Amniotic stem cell (primary cell): ENCODE measurements at regions not wholly inside any gene's neighbourhood (a gene's known extent, or its start where the extent isn't known, plus 50 kb on each side); places are given as distances from the start of the nearest gene placed in this dataset.
A peak's percentile ranks its signal among the peaks of the same experiment; 100 is the strongest.

Experiments
- DNase-seq: peaks from one replicate; lab custom pipeline; 2025; lab: John Stamatoyannopoulos, UW

DNA sequence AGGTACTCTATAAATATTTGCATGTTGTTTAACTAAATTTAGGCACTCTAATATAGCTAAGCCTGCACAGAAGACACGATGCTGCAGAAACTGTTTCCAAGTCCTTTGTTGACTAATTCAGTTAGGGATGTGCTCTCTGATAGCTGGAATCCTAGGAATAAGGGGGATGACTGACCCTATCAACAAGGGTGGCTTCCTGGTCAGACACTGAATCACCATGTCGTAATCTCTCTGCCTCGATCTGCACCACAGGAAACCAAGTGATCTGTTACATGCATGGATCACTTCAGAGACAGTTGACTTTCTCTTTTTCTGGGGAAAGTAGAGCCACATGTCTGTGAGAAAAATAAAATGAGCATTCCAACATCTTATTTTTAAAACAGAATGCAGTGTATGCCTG is 169.1 kb downstream of the GUCY2F start:
- peak; percentile 0 for DNase-seq

DNA sequence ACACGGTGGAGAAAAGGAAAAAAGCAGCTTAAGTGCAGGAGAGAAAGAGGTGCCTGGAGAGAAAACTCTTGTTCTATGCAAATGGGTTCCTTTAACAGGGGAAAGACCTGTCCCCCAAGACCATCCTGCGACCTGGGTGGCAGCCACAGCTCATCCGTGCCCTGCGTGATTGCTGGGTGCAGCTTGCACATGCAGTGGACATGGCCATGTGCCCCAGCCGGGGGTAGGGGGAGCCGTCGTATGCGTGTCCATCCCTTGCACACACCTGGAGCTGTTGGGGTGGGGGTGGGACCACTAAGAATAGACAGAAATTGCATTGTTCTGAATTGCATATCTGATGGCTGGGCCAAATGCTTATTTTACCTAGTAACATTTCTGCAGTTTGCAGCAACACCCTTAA is 171.9 kb downstream of the GUCY2F start:
- DNase-seq, result no peak

DNA sequence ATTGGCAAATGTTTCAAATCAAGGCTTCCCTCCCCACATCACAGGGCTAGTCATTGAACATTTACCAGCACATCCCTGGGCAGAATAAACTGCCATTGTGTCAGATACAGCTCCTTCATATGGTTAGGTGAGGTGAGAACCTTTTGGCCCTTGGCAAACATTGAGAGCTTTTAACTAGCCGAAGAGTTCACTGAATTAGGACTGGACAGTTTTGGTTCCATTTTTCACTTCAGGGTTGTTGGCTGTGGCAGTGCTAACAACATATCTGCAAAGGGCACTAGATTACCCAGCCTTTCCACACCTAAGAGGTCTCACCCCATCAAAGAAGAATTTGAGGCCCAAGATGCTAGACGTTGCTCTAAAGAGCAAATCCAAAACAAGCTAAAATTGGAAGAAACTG is 180.7 kb downstream of the GUCY2F start:
- DNase-seq, result no peak

DNA sequence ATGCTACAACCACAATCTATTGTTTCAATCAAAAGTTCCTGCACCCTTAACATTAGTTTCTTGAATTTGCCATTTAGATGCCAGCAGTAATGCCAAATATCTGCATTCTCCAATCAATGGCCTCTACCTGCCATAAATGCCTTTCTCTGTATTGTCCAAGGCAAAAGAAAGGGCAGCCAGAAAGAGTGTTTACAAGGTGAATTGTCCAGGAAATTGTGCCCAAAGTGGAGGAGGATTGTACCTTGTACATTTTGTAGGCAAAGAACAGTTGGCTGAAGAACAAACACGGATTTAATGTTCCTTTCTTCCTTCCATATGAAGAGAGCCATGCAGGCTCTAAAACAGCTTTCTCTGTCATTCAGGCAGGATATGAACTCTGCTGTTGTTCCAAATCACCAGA is 181.5 kb downstream of the GUCY2F start:
- no peak for DNase-seq

DNA sequence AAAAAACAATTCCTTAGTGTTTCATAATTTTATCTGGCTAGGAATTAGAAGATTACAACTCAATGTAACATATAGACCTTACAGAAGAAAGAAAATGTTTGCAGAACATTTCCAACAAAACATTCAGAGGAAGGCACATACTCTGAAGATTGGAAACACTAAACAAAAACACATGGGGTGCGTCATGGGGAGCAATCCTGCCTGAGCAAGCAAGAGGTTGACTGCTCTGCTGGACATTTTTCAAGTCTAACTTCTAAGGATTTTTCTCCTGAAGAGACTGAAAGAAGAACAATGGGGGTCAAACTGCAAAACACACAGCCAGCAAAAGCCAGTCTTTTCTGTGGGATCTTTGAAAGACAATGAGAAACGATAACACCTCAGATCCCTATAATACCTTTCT is 182.8 kb downstream of the GUCY2F start:
- DNase-seq, result no peak

DNA sequence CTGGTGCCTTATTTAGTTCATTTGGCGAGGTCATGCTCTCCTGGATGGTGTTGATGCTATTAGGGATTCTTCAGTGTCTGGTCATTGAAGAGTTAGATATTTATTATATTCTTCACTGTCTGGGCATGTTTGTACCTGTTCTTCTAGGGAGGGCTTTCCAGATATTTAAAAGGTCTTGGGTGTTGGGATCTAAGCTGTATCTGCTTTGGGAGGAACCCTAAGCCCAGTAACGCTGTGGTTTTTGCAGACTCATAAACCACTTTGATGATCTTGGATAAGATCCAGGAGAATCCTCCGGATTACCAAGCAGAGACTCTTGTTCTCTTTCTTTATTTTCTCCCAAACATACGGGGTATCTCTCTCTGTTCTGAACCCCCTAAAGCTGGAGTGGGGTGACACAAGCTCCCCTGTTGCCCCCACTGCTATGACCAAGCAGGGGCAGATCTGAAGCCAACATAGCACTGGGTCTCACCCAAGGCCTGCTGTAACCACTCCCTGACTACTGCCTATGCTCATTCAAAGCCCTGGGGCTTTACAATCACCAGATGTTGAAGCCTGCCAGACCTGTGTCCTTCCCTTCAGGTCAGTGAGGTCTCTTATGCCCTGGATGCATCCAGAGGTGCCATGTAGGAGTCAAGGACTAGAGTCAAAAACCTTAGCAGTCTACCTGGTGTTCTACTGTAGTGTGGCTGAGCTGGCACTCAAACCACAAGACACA is 187.6 kb downstream of the GUCY2F start:
- no peak for DNase-seq

DNA sequence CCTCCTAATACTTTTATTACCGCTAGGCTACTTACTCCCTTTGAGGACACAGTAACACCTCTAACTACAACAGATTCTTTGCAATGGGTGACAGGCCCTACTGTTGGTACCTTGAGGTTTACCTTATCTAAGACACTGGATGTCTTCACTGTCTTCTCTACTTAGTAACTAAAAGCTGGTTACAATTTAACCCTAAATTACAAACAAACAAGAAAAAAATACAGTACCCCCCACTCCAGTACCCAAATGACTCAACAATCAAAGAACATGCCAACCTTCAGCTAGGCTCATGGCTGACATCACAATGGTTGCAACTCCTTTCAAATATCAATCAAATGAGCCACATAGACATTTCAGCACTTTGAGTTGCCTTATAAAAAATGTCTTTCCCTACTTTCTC is 198.0 kb downstream of the GUCY2F start:
- no peak for DNase-seq

DNA sequence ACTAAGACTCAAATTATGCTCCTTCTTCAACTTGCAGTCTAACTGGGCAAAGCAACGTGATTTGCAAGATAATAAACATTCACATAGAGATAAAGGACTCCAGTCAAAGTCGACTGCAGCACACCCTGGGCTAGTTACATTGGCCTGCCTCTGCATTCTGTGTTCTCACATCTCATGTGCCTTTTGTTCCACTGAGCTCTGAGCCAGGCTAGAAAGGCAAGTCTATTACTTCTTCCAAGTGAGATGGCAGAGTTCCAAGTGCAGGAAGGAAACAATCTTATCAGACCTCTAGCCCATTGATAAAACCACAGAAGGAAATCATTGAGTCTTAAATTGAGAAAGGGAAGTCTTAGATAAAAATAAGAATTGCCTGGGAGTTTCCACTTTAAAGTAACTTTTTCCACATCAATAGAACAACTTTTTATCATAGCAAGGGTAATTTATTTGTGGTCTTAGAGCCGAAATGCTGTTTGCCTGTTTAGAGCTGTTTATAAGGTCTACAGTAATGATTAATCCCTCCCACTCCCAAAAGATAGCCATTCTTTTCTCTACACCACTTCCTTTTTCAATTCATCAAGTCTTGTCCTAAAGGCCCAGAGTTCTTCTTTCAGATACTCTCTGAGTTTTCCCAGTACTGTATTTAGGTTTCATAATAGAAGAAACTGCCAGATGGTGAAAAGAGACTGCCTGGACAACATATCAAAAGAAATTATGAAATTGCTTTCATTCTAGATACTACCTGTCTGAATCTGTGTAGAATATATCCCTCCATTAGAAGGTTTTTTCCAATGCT is 200.2 kb downstream of the GUCY2F start:
- DNase-seq, result no peak

DNA sequence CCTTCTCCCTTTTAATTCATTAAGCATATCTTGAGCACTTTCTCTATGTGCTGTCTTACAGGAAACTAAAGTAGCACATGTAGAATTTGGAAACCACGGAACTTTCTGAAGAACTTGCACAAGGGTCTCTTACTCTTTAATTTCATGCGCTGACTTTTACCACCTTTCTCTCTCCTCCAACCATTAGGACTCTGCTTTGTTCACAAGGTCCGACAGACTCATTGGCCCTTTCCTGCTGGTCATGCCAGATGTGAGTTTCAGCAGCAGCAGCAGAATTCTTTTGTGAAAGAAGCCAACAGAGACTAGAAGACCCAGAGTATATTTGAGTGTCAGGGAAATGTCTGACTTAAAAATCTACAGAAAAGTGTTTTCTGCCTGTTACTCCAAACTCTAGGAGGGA is 207.1 kb downstream of the GUCY2F start:
- no peak for DNase-seq

DNA sequence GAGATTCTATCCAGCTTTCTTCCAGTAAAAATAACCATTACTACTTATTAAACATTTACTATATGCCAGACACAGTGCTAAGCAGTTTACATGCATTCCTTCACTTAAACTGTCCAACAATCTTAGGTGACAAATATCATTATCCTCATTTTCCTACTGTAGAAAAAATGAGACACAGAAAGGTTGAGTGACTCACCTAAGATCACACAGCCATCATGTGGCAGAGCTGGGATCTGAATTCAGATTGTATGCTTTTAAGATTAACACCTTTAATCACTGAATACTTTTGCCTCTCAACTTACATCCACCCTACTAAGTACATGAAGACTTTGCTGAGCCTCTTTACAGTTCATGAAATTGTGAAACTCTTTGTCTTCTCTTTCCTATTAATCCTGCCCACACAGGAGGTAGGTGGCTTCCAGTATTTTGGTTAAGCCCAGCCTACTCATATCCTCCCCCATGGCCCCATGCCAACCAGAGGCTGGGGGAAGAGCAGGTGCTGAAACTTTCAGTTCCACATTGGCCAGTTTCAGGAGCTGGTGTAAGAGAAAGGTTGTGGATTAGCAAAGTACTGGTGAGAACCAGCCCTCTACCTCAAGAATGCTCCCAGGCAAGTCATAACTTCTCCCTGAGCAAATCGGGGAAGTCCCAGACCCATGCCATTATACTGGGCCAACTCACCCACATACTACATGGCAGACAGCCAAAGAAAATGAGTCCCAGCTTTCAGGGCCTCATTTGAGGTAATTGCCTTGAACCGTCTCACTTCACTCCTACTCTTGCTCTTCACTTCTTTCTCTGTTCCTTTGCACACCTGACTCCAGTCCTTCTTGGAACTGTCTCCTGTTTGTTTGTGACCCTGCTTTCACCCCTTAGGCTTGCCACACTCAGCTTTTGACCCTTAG is 211.1 kb downstream of the GUCY2F start:
- no peak for DNase-seq

DNA sequence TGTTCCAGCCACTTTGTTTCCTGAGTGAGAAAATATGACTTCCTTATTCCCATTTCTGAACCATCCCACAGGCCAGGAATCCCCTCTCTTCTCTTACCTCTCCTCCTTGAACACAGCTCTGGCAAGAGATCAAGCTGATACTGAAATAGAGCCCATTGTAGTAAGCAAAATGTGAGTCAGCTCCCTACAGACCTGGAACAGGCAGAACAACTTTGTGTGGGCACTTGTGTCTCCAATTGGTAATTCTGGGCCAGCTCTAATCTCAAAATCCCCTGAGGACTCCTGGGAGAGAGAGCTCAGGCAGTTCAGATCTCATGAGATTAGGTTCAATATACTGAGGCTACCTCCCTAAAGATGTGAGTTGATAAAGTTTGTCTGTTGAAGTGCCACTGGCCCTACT is 213.5 kb downstream of the GUCY2F start:
- DNase-seq, result no peak

DNA sequence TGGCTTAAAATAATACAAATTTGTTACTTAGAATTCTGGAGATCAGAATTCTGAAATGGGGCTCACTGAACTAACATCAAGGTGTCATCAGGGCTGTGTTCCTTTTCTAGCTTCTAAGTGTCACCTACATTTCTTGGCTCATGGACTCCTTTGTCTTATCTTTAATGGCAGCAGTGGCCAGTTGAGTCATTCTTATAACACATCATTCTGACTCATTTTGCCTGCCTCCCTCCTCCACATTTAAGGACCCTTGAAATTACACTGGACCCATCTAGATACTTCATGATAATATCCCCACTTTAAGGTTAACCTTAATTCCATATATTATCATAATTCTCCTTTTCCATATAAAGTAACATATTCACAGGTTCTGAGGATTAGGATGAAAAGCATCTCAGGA is 215.9 kb downstream of the GUCY2F start:
- DNase-seq, result no peak

DNA sequence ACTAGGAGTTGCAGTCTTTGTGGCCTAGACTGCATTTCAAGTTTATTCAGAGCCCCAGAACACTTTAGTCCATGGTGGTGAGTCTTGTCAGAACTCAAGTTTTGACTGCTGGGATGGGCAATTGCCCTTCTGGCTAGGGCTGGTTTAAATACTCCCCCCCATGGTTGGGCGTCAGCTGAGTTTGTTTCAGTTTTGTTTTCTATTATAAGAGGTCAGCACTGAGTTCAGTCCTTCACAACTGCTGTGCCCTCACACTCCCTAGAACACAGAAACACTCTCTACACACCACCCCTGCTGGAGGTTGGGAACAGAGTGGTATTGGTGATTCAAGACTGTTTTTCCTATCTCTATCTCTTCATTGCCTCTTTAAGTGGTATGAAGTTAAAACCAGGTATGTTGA is 217.0 kb downstream of the GUCY2F start:
- no peak for DNase-seq

DNA sequence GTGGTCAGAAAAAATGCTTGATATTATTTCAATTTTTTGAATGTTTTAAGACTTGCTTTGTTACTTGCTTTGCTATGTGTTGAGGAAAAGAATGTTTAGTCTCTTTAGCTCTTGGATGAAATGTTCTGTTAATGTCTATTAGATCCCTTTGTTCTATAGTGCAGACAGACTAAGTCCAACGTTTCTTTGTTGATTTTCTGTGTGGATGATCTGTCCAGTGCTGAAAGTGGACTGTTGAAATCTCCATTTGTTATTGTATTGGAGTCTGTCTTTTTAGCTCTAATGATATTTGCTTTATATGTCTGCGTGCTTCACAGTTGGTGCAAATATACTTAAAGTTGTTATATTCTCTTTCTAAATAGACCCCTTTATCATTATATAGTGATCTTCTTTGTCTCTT is 220.6 kb downstream of the GUCY2F start:
- no peak for DNase-seq

DNA sequence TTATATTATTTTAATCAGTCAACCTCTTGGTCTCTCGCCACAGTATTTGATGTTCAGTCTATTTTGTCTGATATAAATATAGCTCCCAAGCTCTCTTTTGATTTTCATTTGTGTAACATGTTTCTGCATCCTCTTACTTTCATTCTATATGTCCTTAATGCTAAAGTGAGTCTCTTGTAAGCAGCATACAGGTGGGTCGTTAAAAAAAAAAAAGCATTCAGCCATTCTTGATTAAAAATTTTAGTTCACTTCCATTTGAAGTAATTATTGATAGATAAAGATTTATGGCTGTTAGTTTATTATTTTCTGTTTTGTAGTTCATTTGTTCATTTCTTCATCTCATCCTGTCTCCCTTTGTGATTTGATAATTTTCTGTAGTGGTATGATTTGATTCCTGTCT is 229.1 kb downstream of the GUCY2F start:
- DNase-seq, result no peak

DNA sequence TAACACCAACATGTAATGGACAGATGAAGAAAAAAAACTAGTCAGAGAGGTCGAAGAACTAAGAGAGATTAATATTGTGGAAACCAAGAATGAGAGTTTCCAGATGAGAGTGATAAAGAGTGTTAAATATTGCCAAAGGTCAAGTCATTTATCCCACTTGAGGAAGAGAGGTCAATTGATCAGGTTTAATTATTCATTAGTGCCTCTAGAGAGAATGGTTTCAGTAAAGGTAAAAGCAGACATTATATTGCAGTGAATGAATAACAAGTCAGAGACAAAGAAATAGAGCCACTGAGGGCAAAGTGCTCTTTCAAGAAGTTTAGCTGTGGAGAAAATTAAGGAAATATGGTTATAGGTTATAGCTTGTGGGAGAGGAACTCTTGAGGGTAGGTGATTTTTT is 263.1 kb downstream of the GUCY2F start:
- no peak for DNase-seq

DNA sequence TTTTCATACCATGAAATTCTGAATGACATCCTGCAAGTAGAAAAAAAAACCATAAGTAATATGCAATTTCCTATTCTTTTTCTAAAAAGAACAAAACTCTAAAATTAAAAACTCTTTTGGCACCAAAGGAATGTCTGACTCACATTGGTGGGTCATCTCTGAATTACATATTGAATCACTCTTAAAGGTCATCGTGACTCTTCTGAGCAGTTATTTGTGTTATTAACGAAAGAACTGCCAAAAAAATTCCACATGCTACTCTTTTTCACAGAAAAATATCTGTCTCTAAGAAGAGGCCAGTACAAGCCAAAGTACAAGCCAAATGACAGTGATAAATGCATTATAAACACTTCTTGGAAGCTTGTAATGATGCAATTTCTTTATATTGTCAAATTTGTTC is 282.2 kb downstream of the GUCY2F start:
- DNase-seq, result peak; percentile 7

DNA sequence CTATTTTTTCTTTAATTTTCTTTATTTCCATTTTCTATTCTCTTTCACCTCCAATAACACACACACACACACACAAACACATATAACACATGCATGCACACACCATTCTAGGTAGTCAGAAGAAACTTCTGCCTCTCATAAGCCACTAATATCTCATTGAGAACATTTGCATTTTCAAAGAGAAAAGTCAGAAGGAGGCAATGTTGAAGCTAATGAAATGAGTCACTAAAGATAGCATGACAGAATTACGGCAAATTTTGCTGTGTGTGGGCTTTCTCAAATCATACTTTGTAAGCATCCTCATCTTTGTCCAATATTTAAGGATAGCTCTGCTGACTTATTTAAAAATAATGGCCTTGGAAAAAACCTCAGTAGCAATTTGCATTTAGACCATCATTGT is 291.3 kb downstream of the GUCY2F start:
- no peak for DNase-seq

DNA sequence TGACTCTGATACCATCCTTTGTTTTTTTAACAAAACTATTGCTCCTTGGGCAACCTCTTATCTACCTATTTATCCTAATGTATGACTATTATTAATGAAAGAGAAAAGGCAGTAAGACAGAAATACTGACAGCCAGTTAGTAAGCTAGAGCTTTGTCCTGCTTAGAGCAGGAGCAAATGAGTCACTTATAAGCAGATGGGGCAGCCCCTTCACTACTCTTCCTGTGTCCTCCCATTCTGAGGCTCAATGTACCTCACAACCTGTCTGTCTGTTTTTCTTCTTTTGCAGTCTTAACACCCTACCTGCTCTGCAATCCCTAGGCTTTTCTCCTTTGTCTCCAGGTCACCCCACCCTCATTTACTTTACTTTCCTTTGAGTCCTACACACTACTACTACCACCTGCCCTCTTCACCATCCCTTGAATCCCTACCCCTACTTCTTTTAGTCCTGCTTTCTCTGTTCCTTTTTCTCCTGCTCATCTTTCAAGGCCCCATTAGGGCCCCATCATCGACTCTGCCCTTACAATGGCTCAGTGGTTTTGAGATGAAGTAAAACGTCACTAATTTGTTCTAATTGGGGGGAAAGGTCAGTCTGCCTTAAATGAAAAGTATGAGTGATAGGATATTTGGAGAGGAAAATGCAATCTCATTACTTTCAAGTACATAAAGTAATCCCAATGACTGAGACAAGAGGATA is 294.3 kb downstream of the GUCY2F start:
- no peak for DNase-seq

DNA sequence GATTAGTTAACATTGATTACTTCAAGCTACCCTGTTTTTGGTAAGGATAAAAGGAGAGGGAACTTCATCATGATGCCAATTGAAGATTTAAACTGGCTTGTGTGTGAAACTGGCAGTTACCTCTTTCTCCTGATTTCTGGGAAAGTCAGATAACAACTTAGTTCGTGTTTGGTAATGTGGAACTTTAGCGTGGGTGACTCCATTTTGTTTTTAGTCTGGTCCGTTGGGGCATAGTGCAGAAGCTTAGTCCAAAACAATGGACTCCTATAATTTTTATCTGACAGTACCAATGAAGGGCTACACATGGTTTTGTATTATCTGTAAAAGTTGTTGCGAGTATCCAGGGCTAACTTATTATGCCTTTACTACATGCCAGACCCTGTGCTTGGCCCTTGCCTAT is 294.9 kb downstream of the GUCY2F start:
- no peak for DNase-seq

DNA sequence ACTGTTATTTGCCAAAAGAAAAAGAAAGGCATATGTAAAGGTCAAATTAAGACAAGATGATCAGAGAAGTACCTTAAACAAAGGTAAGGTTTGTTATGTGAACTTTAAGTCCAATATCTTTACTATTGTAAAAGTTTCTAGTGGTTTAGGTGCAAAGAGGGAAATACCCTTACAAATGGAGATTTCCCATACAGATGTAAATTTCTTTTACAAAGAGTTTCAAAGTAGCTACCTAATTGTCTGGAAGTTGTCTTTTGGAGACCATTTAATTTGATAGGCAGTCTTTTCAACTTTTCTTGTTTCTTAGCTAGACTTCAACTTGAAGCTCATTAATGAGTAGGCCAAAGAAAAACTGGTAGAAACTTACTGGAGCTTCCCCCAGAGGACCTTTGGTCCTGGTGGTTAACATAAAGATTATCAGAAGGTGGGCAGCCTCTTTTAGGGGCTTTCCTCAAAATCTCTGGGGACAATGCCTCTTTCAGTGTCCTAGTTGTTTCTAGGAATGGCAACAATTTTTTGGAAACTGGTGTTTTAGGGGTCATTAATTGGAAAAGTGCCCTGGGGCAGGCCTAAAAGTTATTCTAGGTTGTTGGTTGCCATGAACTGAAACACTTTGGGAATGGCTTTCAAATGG is 297.3 kb downstream of the GUCY2F start:
- DNase-seq, result no peak
